ENCODE measurements at regions not wholly inside any gene's neighbourhood (a gene's known extent, or its start where the extent isn't known, plus 50 kb on each side); places are given as distances from the start of the nearest gene placed in this dataset.
A peak's percentile ranks its signal among the peaks of the same experiment; 100 is the strongest.
"Not testable (repeated sequence)": the region's sequence is repeated elsewhere in the genome, so short reads cannot be mapped to it uniquely, and the experiment has no call there.

DNA sequence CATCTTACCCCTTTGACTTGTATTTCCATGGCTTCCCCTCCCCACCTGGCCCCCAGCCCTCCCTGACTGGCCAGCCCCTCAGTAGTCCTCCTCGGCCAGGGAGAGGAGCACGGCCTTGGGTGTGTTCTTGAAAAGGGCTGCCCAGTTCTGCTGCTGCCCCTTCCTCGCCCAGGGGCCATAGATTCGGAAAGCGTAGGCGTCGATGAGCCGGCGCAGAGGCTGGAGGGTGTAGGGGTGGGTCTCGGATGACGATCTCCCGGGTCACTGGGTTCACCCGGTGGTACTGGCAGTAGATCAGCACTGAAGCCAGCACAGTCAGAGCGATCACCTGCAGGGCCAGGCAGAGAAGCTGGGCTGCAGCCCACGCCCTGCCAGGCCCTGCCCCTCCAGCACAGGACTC, 71.7 kb downstream of the ZNF479 start:
- DNase-seq = peak in 1 of 5 donors; percentile 40
- H3K9me3 ChIP-seq (ENCODE audit: low read length); H3K27me3 Mint-ChIP-seq; H3K4me1 ChIP-seq (ENCODE audit: insufficient read depth, low read length); POLR2A ChIA-PET; H3K4me1 Mint-ChIP-seq; H3K27ac Mint-ChIP-seq; H3K36me3 ChIP-seq (ENCODE audit: insufficient read depth, low read length); H3K4me3 Mint-ChIP-seq; H3K36me3 Mint-ChIP-seq; H3K4me3 ChIP-seq (ENCODE audit: low read length); CTCF ChIA-PET; H3K27ac ChIP-seq (ENCODE audit: low read depth, low read length); H3K9me3 Mint-ChIP-seq; H3K27me3 ChIP-seq (ENCODE audit: insufficient read depth, low read length, poor library complexity, severe bottlenecking): not testable (repeated sequence)

DNA sequence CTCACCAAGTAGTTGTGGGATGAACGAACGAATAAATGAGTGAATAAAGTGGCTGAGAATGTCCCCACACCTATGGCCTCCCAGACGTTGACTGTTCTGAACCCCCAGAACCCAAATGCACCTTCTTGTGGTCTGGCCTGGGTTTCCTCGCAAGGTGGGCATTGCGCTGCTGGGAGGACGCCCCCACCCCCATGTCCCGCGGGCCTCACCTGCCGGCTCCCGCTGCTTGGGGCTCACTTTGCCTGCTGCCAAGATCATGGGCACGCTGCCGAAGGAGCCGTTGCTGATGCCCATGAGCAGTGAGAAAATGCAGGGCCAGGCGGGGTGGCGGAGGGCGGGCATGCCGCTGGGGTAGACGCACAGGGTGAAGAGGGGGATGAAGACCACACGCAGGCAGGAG, 115.9 kb downstream of the ZNF479 start:
- POLR2A ChIA-PET; H3K9me3 Mint-ChIP-seq; H3K4me1 ChIP-seq (ENCODE audit: insufficient read depth, low read length); H3K4me3 Mint-ChIP-seq; H3K27ac ChIP-seq (ENCODE audit: low read depth, low read length); H3K4me3 ChIP-seq (ENCODE audit: low read length); CTCF ChIA-PET; H3K27me3 ChIP-seq (ENCODE audit: insufficient read depth, low read length, poor library complexity, severe bottlenecking); H3K4me1 Mint-ChIP-seq; H3K36me3 Mint-ChIP-seq; DNase-seq; H3K9me3 ChIP-seq (ENCODE audit: low read length); H3K27ac Mint-ChIP-seq; H3K36me3 ChIP-seq (ENCODE audit: insufficient read depth, low read length); H3K27me3 Mint-ChIP-seq: not testable (repeated sequence)

DNA sequence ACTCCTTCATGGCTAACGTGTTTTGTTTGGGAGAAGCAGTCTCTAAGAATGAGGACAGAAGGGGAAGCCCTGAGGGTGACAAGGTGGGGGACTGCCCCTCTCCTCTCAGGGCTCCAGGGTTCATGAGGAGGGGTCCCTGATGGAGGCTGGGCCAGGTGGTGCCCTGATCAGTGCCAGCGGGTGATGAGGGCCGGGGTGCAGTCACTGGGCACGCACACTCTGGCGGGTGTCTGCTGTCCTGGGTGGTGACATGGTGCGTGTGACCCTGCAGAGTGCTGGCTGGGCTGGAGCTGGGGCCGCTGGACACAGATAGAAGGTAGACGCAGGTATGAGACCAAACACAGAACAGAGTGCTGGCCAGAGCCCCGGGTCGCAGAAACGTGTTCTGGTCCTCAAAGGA, 118.5 kb downstream of the ZNF479 start:
- H3K4me3 ChIP-seq (ENCODE audit: low read length); CTCF ChIA-PET; H3K27ac Mint-ChIP-seq; H3K36me3 Mint-ChIP-seq; H3K4me1 ChIP-seq (ENCODE audit: insufficient read depth, low read length); H3K9me3 ChIP-seq (ENCODE audit: low read length); H3K27me3 ChIP-seq (ENCODE audit: insufficient read depth, low read length, poor library complexity, severe bottlenecking); POLR2A ChIA-PET; H3K9me3 Mint-ChIP-seq; H3K27me3 Mint-ChIP-seq; H3K36me3 ChIP-seq (ENCODE audit: insufficient read depth, low read length); H3K27ac ChIP-seq (ENCODE audit: low read depth, low read length); H3K4me1 Mint-ChIP-seq; H3K4me3 Mint-ChIP-seq; DNase-seq: not testable (repeated sequence)

DNA sequence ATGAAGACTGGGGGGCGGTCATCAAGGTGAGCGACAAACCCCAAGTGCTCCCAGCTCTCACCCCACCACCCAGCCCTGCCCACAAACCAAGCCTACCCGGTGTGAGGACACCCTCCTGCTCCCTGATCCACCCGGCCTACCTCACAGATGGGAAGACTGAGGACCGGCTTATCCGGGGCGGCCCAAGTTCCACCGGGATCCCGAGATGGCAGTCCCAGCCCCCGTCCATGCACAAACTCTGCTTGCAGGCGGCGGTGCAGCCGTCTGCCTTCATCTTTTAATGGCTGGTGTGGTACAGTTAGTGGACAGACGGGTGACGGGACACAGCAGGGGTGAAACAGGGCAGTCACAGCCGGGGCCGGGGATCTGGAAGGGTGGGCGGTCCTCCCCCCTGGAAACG, 119.3 kb downstream of the ZNF479 start:
- H3K9me3 Mint-ChIP-seq, POLR2A ChIA-PET: not testable (repeated sequence)

DNA sequence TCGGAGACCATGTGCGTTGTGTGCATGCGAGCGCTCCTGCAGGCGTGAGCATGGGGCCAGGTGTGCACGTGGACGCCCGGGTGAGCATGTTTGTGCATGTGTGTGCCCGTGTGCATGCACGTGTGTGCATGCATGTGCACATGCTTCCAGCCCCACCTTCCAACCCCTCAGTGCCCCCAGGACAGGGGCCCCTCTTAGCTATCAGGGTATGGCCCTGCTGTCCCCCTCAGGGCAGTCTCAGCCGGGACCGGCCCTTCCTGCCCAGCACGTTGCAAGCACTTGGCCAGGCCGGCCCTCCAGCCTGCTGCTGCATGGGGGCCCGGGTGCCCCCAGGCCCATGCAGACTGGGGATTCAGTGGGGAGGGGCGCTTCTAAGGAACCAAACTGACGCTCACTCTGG, 123.0 kb downstream of the ZNF479 start:
- POLR2A ChIA-PET; H3K9me3 Mint-ChIP-seq; H3K4me1 ChIP-seq (ENCODE audit: insufficient read depth, low read length); H3K27me3 Mint-ChIP-seq; H3K36me3 Mint-ChIP-seq; H3K4me1 Mint-ChIP-seq; H3K4me3 ChIP-seq (ENCODE audit: low read length); DNase-seq; H3K27ac Mint-ChIP-seq; H3K9me3 ChIP-seq (ENCODE audit: low read length); H3K36me3 ChIP-seq (ENCODE audit: insufficient read depth, low read length); H3K27me3 ChIP-seq (ENCODE audit: insufficient read depth, low read length, poor library complexity, severe bottlenecking); CTCF ChIA-PET; H3K4me3 Mint-ChIP-seq; H3K27ac ChIP-seq (ENCODE audit: low read depth, low read length): not testable (repeated sequence)

More for the DNA sequence above, 119.3 kb downstream of the ZNF479 start:
- CTCF ChIA-PET; H3K4me3 ChIP-seq (ENCODE audit: low read length); H3K27me3 ChIP-seq (ENCODE audit: insufficient read depth, low read length, poor library complexity, severe bottlenecking); DNase-seq; H3K9me3 ChIP-seq (ENCODE audit: low read length); H3K4me1 Mint-ChIP-seq; H3K27ac Mint-ChIP-seq; H3K4me3 Mint-ChIP-seq; H3K4me1 ChIP-seq (ENCODE audit: insufficient read depth, low read length); H3K36me3 Mint-ChIP-seq; H3K27ac ChIP-seq (ENCODE audit: low read depth, low read length); H3K36me3 ChIP-seq (ENCODE audit: insufficient read depth, low read length); H3K27me3 Mint-ChIP-seq: not testable (repeated sequence)

DNA sequence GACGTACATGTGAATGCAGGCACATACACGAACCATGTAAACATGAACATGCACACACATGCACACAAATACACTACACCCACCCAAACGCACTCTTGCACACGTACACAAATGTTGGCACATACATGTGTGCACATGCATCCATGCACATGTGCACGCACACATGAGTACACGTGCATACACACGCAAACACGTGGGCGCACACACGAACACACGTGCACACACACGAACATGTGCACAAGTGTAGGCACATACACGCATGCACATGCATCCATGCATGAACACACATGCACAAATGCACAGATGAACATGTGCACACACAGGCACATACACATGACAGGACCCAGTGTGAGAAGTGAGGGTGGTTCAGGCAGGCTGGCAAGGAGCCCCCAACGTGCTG, 126.3 kb downstream of the ZNF479 start:
- H3K4me3 Mint-ChIP-seq; H3K36me3 ChIP-seq (ENCODE audit: insufficient read depth, low read length); H3K27ac ChIP-seq (ENCODE audit: low read depth, low read length); H3K27me3 Mint-ChIP-seq; H3K36me3 Mint-ChIP-seq; H3K9me3 Mint-ChIP-seq; H3K4me3 ChIP-seq (ENCODE audit: low read length); H3K27me3 ChIP-seq (ENCODE audit: insufficient read depth, low read length, poor library complexity, severe bottlenecking); DNase-seq; H3K4me1 Mint-ChIP-seq; H3K9me3 ChIP-seq (ENCODE audit: low read length); CTCF ChIA-PET; H3K27ac Mint-ChIP-seq; H3K4me1 ChIP-seq (ENCODE audit: insufficient read depth, low read length); POLR2A ChIA-PET: not testable (repeated sequence)

DNA sequence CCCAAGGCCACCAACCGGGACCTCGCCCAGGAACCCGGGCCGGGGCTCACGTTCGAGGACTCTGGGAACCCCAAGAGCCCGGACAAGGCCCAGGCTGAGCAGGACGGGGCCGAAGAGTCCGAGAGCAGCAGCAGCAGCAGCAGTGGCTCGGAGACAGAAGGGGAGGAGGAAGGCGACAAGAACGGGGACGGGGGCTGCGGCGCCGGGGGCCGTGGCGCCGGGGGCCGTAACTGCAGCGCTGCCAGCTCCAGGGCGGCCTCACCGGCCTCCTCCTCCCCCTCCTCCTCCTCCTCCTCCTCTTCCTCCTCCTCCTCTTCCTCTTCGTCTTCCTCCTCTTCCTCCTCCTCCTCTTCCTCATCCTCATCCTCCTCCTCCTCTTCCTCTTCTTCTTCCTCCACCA, 128.4 kb downstream of the ZNF479 start:
- H3K9me3 ChIP-seq (ENCODE audit: low read length); H3K4me3 ChIP-seq (ENCODE audit: low read length); DNase-seq; H3K4me3 Mint-ChIP-seq; H3K36me3 ChIP-seq (ENCODE audit: insufficient read depth, low read length); CTCF ChIA-PET; H3K27me3 ChIP-seq (ENCODE audit: insufficient read depth, low read length, poor library complexity, severe bottlenecking); H3K36me3 Mint-ChIP-seq; H3K27ac ChIP-seq (ENCODE audit: low read depth, low read length); H3K9me3 Mint-ChIP-seq; H3K4me1 ChIP-seq (ENCODE audit: insufficient read depth, low read length); POLR2A ChIA-PET; H3K4me1 Mint-ChIP-seq; H3K27me3 Mint-ChIP-seq; H3K27ac Mint-ChIP-seq: not testable (repeated sequence)

DNA sequence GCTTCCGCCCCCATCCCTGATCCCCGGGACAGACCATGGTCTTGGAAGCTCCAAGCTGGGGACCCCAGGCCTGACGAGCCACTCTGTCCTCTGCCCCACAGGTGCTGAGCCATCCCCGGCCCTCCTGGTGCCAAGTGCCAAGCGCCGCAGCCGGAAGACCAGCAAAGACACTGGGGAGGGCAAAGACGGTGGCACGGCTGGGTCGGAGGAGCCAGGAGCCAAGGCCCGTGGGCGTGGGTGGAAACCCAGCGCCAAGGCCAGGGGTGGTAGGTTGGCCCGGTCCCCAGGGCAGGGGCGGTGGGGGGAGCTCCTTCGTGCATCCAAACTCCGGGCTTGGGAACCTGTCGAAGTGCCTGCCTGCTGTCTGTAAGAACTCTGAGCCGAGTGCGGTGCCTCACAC, 130.3 kb downstream of the ZNF479 start:
- POLR2A ChIA-PET; H3K4me1 Mint-ChIP-seq; H3K36me3 Mint-ChIP-seq; H3K9me3 ChIP-seq (ENCODE audit: low read length); H3K27me3 Mint-ChIP-seq; H3K9me3 Mint-ChIP-seq; H3K27ac Mint-ChIP-seq; H3K4me3 Mint-ChIP-seq; H3K4me3 ChIP-seq (ENCODE audit: low read length); DNase-seq; H3K4me1 ChIP-seq (ENCODE audit: insufficient read depth, low read length); H3K27ac ChIP-seq (ENCODE audit: low read depth, low read length); H3K36me3 ChIP-seq (ENCODE audit: insufficient read depth, low read length); CTCF ChIA-PET; H3K27me3 ChIP-seq (ENCODE audit: insufficient read depth, low read length, poor library complexity, severe bottlenecking): not testable (repeated sequence)

DNA sequence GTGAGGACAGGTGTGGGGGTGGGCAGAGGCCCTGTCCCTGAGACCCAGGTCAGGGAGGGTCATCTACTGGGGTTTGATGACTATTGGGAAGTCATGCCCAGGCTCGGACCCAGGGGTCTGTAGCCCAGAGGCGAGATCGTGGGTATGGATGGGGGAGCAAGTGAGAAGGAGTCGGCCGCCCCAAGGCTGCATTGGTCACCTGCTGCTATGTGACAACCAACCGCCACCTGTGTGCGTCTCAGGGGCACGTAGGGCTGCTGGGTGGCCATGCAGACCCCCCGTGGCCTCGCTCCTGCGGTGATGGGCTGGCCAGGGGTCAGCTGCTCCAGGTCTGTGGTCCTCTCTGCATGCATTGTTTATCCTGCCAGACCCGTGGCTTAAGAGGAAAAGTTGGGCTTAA, 138.5 kb downstream of the ZNF479 start:
- H3K9me3 Mint-ChIP-seq; H3K27ac ChIP-seq (ENCODE audit: low read depth, low read length); H3K27ac Mint-ChIP-seq; H3K4me1 ChIP-seq (ENCODE audit: insufficient read depth, low read length); H3K4me3 Mint-ChIP-seq; H3K36me3 Mint-ChIP-seq; POLR2A ChIA-PET; H3K9me3 ChIP-seq (ENCODE audit: low read length); H3K4me1 Mint-ChIP-seq; H3K27me3 Mint-ChIP-seq; H3K4me3 ChIP-seq (ENCODE audit: low read length); CTCF ChIA-PET; DNase-seq; H3K36me3 ChIP-seq (ENCODE audit: insufficient read depth, low read length); H3K27me3 ChIP-seq (ENCODE audit: insufficient read depth, low read length, poor library complexity, severe bottlenecking): not testable (repeated sequence)

All from CD8-positive, alpha-beta memory T cell (primary cell).